Panc1 (cell line): ENCODE measurements at regions not wholly inside any gene's neighbourhood (a gene's known extent, or its start where the extent isn't known, plus 50 kb on each side); places are given as distances from the start of the nearest gene placed in this dataset.

Experiments
- ATAC-seq: fragments of 200-7000 bp; cut with Tn5 transposase; 2 replicates; pipeline ENCODE4 v1.9.1; 2020; ENCODE audit warnings: mild to moderate bottlenecking, moderate library complexity
- BruUV-seq: library from RNA; stranded (reverse); fragments of 400-500 nt; replicated peaks from 2 replicates; lab custom pipeline; 2021; lab: Mats Ljungman, UMichigan
- CTCF ChIA-PET: fragments of 300-600 bp; sonication (Branson Sonifier 250); formaldehyde crosslinking; loops from one replicate; lab custom pipeline; 2022; ENCODE audit warnings: antibody characterized with exemption; lab: Charles Lee
- POLR2A ChIA-PET: fragments of 300-600 bp; sonication (Branson Sonifier 250); formaldehyde crosslinking; loops from one replicate; lab custom pipeline; 2022; ENCODE audit warnings: antibody characterized with exemption; lab: Charles Lee
- DNase-seq: peaks from one replicate; pipeline ENCODE4 v3.0.0-alpha.2; 2010; ENCODE audit warnings: low read depth, low spot score
- H3K27ac ChIP-seq: 2 replicates; pipeline ENCODE4 v1.5.1; 2011; ENCODE audit warnings: mild to moderate bottlenecking, low read length, inconsistent platforms
- H3K27me3 ChIP-seq: fragments of 200-500 bp; sonication (Bioruptor generic); 2 replicates; pipeline ENCODE4 v1.6.0; 2014; ENCODE audit warnings: low read length, inconsistent platforms; ENCODE audit not compliant: control insufficient read depth, insufficient read depth
- H3K36me3 ChIP-seq: fragments of 200-500 bp; sonication (Bioruptor generic); 2 replicates; pipeline ENCODE4 v1.5.1; 2014; ENCODE audit warnings: inconsistent platforms, mild to moderate bottlenecking, low read length, moderate library complexity; ENCODE audit not compliant: control insufficient read depth, insufficient read depth
- H3K4me1 ChIP-seq: 2 replicates; pipeline ENCODE4 v1.5.1; 2011; ENCODE audit warnings: inconsistent platforms, mild to moderate bottlenecking, low read length, moderate library complexity; ENCODE audit not compliant: control insufficient read depth, insufficient read depth
- H3K4me3 ChIP-seq, 2 experiments: 2 replicates each; pipeline ENCODE4 v1.5.1; 2011 to 2012; ENCODE audit warnings: low read depth in 2 of 2, low read length in 2 of 2, mild to moderate bottlenecking in 2 of 2, inconsistent platforms in 1 of 2, moderate library complexity in 1 of 2
- H3K9me3 ChIP-seq: fragments of 200-500 bp; sonication (Bioruptor generic); 2 replicates; pipeline ENCODE4 v1.5.1; 2014; ENCODE audit warnings: low read depth, mild to moderate bottlenecking, inconsistent platforms, low read length, moderate library complexity; ENCODE audit not compliant: control insufficient read depth, insufficient read depth
- CTCF ChIP-seq: fragments of 450-650 bp; IDR thresholded peaks from 2 replicates; pipeline ENCODE4 v1.5.1; 2017; ENCODE audit warnings: mild to moderate bottlenecking
- POLR2AphosphoS5 ChIP-seq: IDR thresholded peaks from 2 replicates; pipeline ENCODE4 v1.6.1; 2012; ENCODE audit warnings: mild to moderate bottlenecking, low read depth, low read length, moderate library complexity
- SIN3A ChIP-seq: IDR thresholded peaks from 2 replicates; pipeline ENCODE4 v1.6.1; 2012; ENCODE audit warnings: low read depth, mild to moderate bottlenecking, low read length, moderate library complexity, borderline replicate concordance; ENCODE audit not compliant: insufficient read depth
- TCF7L2 ChIP-seq: IDR thresholded peaks from 2 replicates; pipeline ENCODE4 v1.6.1; 2011; ENCODE audit warnings: mild to moderate bottlenecking, low read depth, low read length, inconsistent platforms
- in situ Hi-C: cut with HindIII; loops from 2 replicates; pipeline ENCODE4 v1.10.0; 2016; ENCODE audit warnings: low sequenced_read_pairs, low pct_unique_long_range_greater_than_20kb
- intact Hi-C: fragments of 100-400 bp; cut with micrococcal nuclease; formaldehyde crosslinking; loops from one replicate; pipeline ENCODE4 v1.10.0; 2022; ENCODE audit not compliant: unreplicated experiment
- TF ChIP-seq, protein P1 (sequence below), 2 experiments: IDR thresholded peaks; 2 replicates each; pipeline ENCODE4 v1.6.1; 2011 to 2012; ENCODE audit warnings: low read depth in 2 of 2, control low read depth in 1 of 2, low read length in 1 of 2, mild to moderate bottlenecking in 1 of 2, moderate library complexity in 1 of 2; ENCODE audit not compliant: insufficient read depth in 1 of 2

GRCh38 chr1:18564676-18565075, 66.0 kb upstream of the PAX7 start:
- POLR2A ChIA-PET: interaction anchor here (0.7 kb wide), 1 partner anchor 20 kb away, joined by 3 read pairs; no protein-coding TSS in a partner anchor

GRCh38 chr1:18565321-18565720, 65.3 kb upstream of the PAX7 start:
- TF ChIP-seq TCF7L2 (no peak), CTCF (no peak), SIN3A (no peak)
- TF ChIP-seq, protein P1, sequence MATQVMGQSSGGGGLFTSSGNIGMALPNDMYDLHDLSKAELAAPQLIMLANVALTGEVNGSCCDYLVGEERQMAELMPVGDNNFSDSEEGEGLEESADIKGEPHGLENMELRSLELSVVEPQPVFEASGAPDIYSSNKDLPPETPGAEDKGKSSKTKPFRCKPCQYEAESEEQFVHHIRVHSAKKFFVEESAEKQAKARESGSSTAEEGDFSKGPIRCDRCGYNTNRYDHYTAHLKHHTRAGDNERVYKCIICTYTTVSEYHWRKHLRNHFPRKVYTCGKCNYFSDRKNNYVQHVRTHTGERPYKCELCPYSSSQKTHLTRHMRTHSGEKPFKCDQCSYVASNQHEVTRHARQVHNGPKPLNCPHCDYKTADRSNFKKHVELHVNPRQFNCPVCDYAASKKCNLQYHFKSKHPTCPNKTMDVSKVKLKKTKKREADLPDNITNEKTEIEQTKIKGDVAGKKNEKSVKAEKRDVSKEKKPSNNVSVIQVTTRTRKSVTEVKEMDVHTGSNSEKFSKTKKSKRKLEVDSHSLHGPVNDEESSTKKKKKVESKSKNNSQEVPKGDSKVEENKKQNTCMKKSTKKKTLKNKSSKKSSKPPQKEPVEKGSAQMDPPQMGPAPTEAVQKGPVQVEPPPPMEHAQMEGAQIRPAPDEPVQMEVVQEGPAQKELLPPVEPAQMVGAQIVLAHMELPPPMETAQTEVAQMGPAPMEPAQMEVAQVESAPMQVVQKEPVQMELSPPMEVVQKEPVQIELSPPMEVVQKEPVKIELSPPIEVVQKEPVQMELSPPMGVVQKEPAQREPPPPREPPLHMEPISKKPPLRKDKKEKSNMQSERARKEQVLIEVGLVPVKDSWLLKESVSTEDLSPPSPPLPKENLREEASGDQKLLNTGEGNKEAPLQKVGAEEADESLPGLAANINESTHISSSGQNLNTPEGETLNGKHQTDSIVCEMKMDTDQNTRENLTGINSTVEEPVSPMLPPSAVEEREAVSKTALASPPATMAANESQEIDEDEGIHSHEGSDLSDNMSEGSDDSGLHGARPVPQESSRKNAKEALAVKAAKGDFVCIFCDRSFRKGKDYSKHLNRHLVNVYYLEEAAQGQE (IDR thresholded peaks at IDR 0.05; ENCODE audit: insufficient read depth in 1 of 2, low read depth in 2 of 2, low read length in 1 of 2): no peak
- BruUV-seq: no TSS peak
- POLR2A ChIA-PET: no interaction called here
- Histone ChIP-seq H3K36me3 (no peaks in the 10 kb centered on the region), H3K27me3 (peaks cover 6% of the 10 kb centered on the region), H3K4me3 (no peak overlapping the region), H3K9me3 (no peaks in the 10 kb centered on the region), H3K4me1 (no peaks in the 10 kb centered on the region), H3K27ac (no peak overlapping the region)
- ATAC-seq (no peak), DNase-seq (no peak)
- CTCF ChIA-PET: interaction anchor here (1.0 kb wide), 1 partner anchor 15 kb away, joined by 3 read pairs; no protein-coding TSS in a partner anchor
- intact Hi-C loops: loop anchor here (10.0 kb wide), 1 partner anchor 641 kb away; no protein-coding TSS in a partner anchor
- in situ Hi-C loops: no loop called here

More at GRCh38 chr1:18564676-18565075, 66.0 kb upstream of the PAX7 start:
- no peak for ATAC-seq
- in situ Hi-C loops: no loop called here
- no TSS peak for BruUV-seq
- DNase-seq: no peak
- H3K27me3 ChIP-seq: peaks cover 8% of the 10 kb centered on the region
- H3K9me3 ChIP-seq: no peaks in the 10 kb centered on the region
- CTCF ChIA-PET: interaction anchor here (1.0 kb wide), 1 partner anchor 16 kb away, joined by 3 read pairs; no protein-coding TSS in a partner anchor
- no peak overlapping the region for H3K27ac ChIP-seq
- intact Hi-C loops: loop anchor here (10.0 kb wide), 1 partner anchor 640 kb away; no protein-coding TSS in a partner anchor
- no peak overlapping the region for H3K4me3 ChIP-seq
- no peaks in the 10 kb centered on the region for H3K36me3 ChIP-seq
- no peaks in the 10 kb centered on the region for H3K4me1 ChIP-seq
- TF ChIP-seq POLR2AphosphoS5: no peak
- no peak for TF ChIP-seq SIN3A
- no peak for TF ChIP-seq CTCF
- TF ChIP-seq, protein P1 (IDR thresholded peaks at IDR 0.05; ENCODE audit: insufficient read depth in 1 of 2, low read depth in 2 of 2, low read length in 1 of 2): no peak
- no peak for TF ChIP-seq TCF7L2
